ENCODE measurements at regions not wholly inside any gene's neighbourhood (a gene's known extent, or its start where the extent isn't known, plus 50 kb on each side); places are given as distances from the start of the nearest gene placed in this dataset.

- Mint-ChIP-seq H3K9me3 (ENCODE audit: low read depth, unreplicated experiment) (no peaks in the 10 kb centered on the region), H3K4me3 (ENCODE audit: low read depth, unreplicated experiment) (no peak overlapping the region), H3K27me3 (ENCODE audit: unreplicated experiment) (no peaks in the 10 kb centered on the region), H3K4me1 (ENCODE audit: low read depth, unreplicated experiment) (no peaks in the 10 kb centered on the region), H3K27ac (ENCODE audit: unreplicated experiment) (no peak overlapping the region), H3K36me3 (ENCODE audit: insufficient read depth, unreplicated experiment) (no peaks in the 10 kb centered on the region)
- no peak for TF ChIP-seq CTCF (IDR thresholded peaks at IDR 0.05; ENCODE audit: unreplicated experiment)
- no peak for DNase-seq
- no TSS peak for BruUV-seq (replicated peaks)
- CTCF ChIA-PET, result interaction anchor here (0.6 to 0.8 kb wide), 3 partner anchors 448 to 1033 kb away, joined by 3 to 4 read pairs (median 3); no protein-coding TSS in a partner anchor
- intact Hi-C loops (cut with micrococcal nuclease; ENCODE audit: unreplicated experiment), result no loop called here
Observed at GRCh38 chr15:95864467-95864886, 466.0 kb upstream of the NR2F2 start.

- Mint-ChIP-seq H3K4me1 (ENCODE audit: low read depth, unreplicated experiment) (no peaks in the 10 kb centered on the region), H3K27me3 (ENCODE audit: unreplicated experiment) (no peaks in the 10 kb centered on the region), H3K4me3 (ENCODE audit: low read depth, unreplicated experiment) (no peak overlapping the region), H3K27ac (ENCODE audit: unreplicated experiment) (no peak overlapping the region), H3K36me3 (ENCODE audit: insufficient read depth, unreplicated experiment) (no peaks in the 10 kb centered on the region), H3K9me3 (ENCODE audit: low read depth, unreplicated experiment) (no peaks in the 10 kb centered on the region)
- no peak for DNase-seq
- no peak for TF ChIP-seq CTCF (IDR thresholded peaks at IDR 0.05; ENCODE audit: unreplicated experiment)
- no TSS peak for BruUV-seq (replicated peaks)
- CTCF ChIA-PET, result interaction anchor here (0.6 kb wide), 1 partner anchor 1017 kb away, joined by 6 read pairs; no protein-coding TSS in a partner anchor
- intact Hi-C loops (cut with micrococcal nuclease; ENCODE audit: unreplicated experiment), result no loop called here
Observed at GRCh38 chr15:95865330-95865739, 465.2 kb upstream of the NR2F2 start.

- CTCF ChIA-PET, result no interaction called here
- Mint-ChIP-seq H3K36me3 (ENCODE audit: insufficient read depth, unreplicated experiment) (no peaks in the 10 kb centered on the region), H3K9me3 (ENCODE audit: low read depth, unreplicated experiment) (no peaks in the 10 kb centered on the region), H3K4me3 (ENCODE audit: low read depth, unreplicated experiment) (no peak overlapping the region), H3K27ac (ENCODE audit: unreplicated experiment) (no peak overlapping the region), H3K27me3 (ENCODE audit: unreplicated experiment) (no peaks in the 10 kb centered on the region), H3K4me1 (ENCODE audit: low read depth, unreplicated experiment) (no peaks in the 10 kb centered on the region)
- intact Hi-C loops (cut with micrococcal nuclease; ENCODE audit: unreplicated experiment), result no loop called here
- BruUV-seq (replicated peaks), result no TSS peak
- no peak for DNase-seq
- TF ChIP-seq CTCF (IDR thresholded peaks at IDR 0.05; ENCODE audit: unreplicated experiment), result no peak
Observed at GRCh38 chr15:95866711-95867440, 463.6 kb upstream of the NR2F2 start.

- Mint-ChIP-seq H3K36me3 (ENCODE audit: insufficient read depth, unreplicated experiment) (no peaks in the 10 kb centered on the region), H3K9me3 (ENCODE audit: low read depth, unreplicated experiment) (no peaks in the 10 kb centered on the region), H3K4me1 (ENCODE audit: low read depth, unreplicated experiment) (no peaks in the 10 kb centered on the region), H3K27me3 (ENCODE audit: unreplicated experiment) (no peaks in the 10 kb centered on the region), H3K4me3 (ENCODE audit: low read depth, unreplicated experiment) (no peak overlapping the region), H3K27ac (ENCODE audit: unreplicated experiment) (no peak overlapping the region)
- intact Hi-C loops (cut with micrococcal nuclease; ENCODE audit: unreplicated experiment), result no loop called here
- no peak for TF ChIP-seq CTCF (IDR thresholded peaks at IDR 0.05; ENCODE audit: unreplicated experiment)
- BruUV-seq (replicated peaks), result no TSS peak
- CTCF ChIA-PET, result no interaction called here
- DNase-seq, result no peak
Observed at GRCh38 chr15:95868450-95868849, 462.1 kb upstream of the NR2F2 start.

Measured in Calu3 (cell line).